Hepatocyte (in vitro differentiated cells): ENCODE measurements at regions not wholly inside any gene's neighbourhood (a gene's known extent, or its start where the extent isn't known, plus 50 kb on each side); places are given as distances from the start of the nearest gene placed in this dataset.

ENCODE experiments used
- DNase-seq: peaks from one replicate; pipeline ENCODE4 v3.0.0-alpha.2; 2016; ENCODE audit warnings: low spot score
- H2AFZ ChIP-seq: fragments of 200-600 bp; sonication (generic); 2 replicates; pipeline ENCODE4 v1.6.0; 2016; ENCODE audit warnings: antibody characterized with exemption, mild to moderate bottlenecking
- H3K27ac ChIP-seq: fragments of 200-600 bp; sonication (generic); 2 replicates; pipeline ENCODE4 v1.5.1; 2016; ENCODE audit warnings: mild to moderate bottlenecking
- H3K27me3 ChIP-seq: fragments of 200-600 bp; sonication (generic); 2 replicates; pipeline ENCODE4 v1.6.1; 2016
- H3K36me3 ChIP-seq: fragments of 200-600 bp; sonication (generic); replicated peaks from 2 replicates; pipeline ENCODE4 v1.5.1; 2016; ENCODE audit warnings: low read depth; ENCODE audit not compliant: insufficient read depth
- H3K4me1 ChIP-seq: fragments of 200-600 bp; sonication (generic); 2 replicates; pipeline ENCODE4 v1.5.1; 2016; ENCODE audit warnings: mild to moderate bottlenecking, moderate library complexity; ENCODE audit not compliant: insufficient read depth
- H3K4me2 ChIP-seq: fragments of 200-600 bp; sonication (generic); 2 replicates; pipeline ENCODE4 v1.6.0; 2016
- H3K4me3 ChIP-seq: fragments of 200-600 bp; sonication (generic); 2 replicates; pipeline ENCODE4 v1.5.1; 2016; ENCODE audit warnings: mild to moderate bottlenecking
- H3K79me2 ChIP-seq: fragments of 200-600 bp; sonication (generic); 2 replicates; pipeline ENCODE4 v1.6.0; 2017; ENCODE audit warnings: mild to moderate bottlenecking
- H3K9me2 ChIP-seq: fragments of 200-600 bp; sonication (generic); replicated peaks from 2 replicates; pipeline ENCODE4 v1.6.0; 2017; ENCODE audit warnings: mild to moderate bottlenecking; ENCODE audit not compliant: insufficient read depth
- H3K9me3 ChIP-seq: fragments of 200-600 bp; sonication (generic); 2 replicates; pipeline ENCODE4 v1.5.1; 2016; ENCODE audit warnings: low read depth, mild to moderate bottlenecking
- H4K20me1 ChIP-seq: fragments of 200-600 bp; sonication (generic); 2 replicates; pipeline ENCODE4 v1.6.0; 2016; ENCODE audit warnings: mild to moderate bottlenecking; ENCODE audit not compliant: insufficient read depth, poor library complexity, severe bottlenecking
- CTCF ChIP-seq: fragments of 200-600 bp; sonication (generic); IDR thresholded peaks from 2 replicates; pipeline ENCODE4 v1.5.1; 2016; ENCODE audit warnings: antibody characterized with exemption, mild to moderate bottlenecking; ENCODE audit not compliant: poor library complexity
- EZH2 ChIP-seq: fragments of 200-600 bp; sonication (generic); IDR thresholded peaks from 2 replicates; pipeline ENCODE4 v1.6.1; 2016; ENCODE audit warnings: antibody characterized with exemption, mild to moderate bottlenecking, borderline replicate concordance
- EZH2phosphoT487 ChIP-seq: fragments of 200-600 bp; sonication (generic); IDR thresholded peaks from one replicate; pipeline ENCODE4 v1.6.1; 2018; ENCODE audit warnings: antibody characterized with exemption, mild to moderate bottlenecking, low read depth, moderate library complexity; ENCODE audit not compliant: unreplicated experiment, severe bottlenecking
- WGBS: methylation state at CpG from one replicate; pipeline ENCODE4 v1.1.6; 2016; ENCODE audit warnings: low lambda C conversion rate; ENCODE audit errors: missing lambda C conversion rate; 5-methylcytosine and 5-hydroxymethylcytosine counted together

GRCh38 chrX:39214387-39215126 lies 413.3 kb downstream of the MID1IP1 start:
- H3K27ac ChIP-seq = no peak overlapping the region
- H3K4me2 ChIP-seq = no peak overlapping the region
- H2AFZ ChIP-seq = no peak overlapping the region
- no peaks in the 10 kb centered on the region for H3K4me1 ChIP-seq
- no peaks in the 10 kb centered on the region for H4K20me1 ChIP-seq
- H3K36me3 ChIP-seq = no peaks in the 10 kb centered on the region
- no peaks in the 10 kb centered on the region for H3K79me2 ChIP-seq
- no peaks in the 10 kb centered on the region for H3K9me3 ChIP-seq
- no peak overlapping the region for H3K4me3 ChIP-seq
- WGBS = 60% methylated on average over 4 of the region's 4 CpGs
- DNase-seq = no peak
- no peak for TF ChIP-seq CTCF
- TF ChIP-seq EZH2phosphoT487 = no peak
- no peak for TF ChIP-seq EZH2
- H3K9me2 ChIP-seq = no peaks in the 10 kb centered on the region
- H3K27me3 ChIP-seq = no peaks in the 10 kb centered on the region

GRCh38 chrX:39220952-39221351 lies 419.7 kb downstream of the MID1IP1 start:
- Histone ChIP-seq H4K20me1 (no peaks in the 10 kb centered on the region), H3K27ac (no peak overlapping the region), H2AFZ (no peak overlapping the region), H3K4me3 (no peak overlapping the region), H3K36me3 (no peaks in the 10 kb centered on the region), H3K9me2 (no peaks in the 10 kb centered on the region), H3K27me3 (no peaks in the 10 kb centered on the region), H3K9me3 (no peaks in the 10 kb centered on the region), H3K4me2 (no peak overlapping the region), H3K4me1 (no peaks in the 10 kb centered on the region), H3K79me2 (no peaks in the 10 kb centered on the region)
- DNase-seq = no peak
- no peak for TF ChIP-seq EZH2
- 82% methylated on average over 1 of the region's 1 CpG for WGBS

- TF ChIP-seq CTCF (no peak), EZH2phosphoT487 (no peak), EZH2 (no peak)
- WGBS = 68% methylated on average over 4 of the region's 4 CpGs
- H3K9me3 ChIP-seq = no peaks in the 10 kb centered on the region
These were observed 421.3 kb downstream of the MID1IP1 start for GRCh38 chrX:39222346-39223113.

GRCh38 chrX:39226251-39226650 lies 425.0 kb downstream of the MID1IP1 start:
- TF ChIP-seq EZH2phosphoT487 (no peak), EZH2 (no peak), CTCF (no peak)
- H3K36me3 ChIP-seq = no peaks in the 10 kb centered on the region
- no peaks in the 10 kb centered on the region for H3K4me1 ChIP-seq
- no peaks in the 10 kb centered on the region for H4K20me1 ChIP-seq
- no peaks in the 10 kb centered on the region for H3K27me3 ChIP-seq
- H3K27ac ChIP-seq = no peak overlapping the region
- no peaks in the 10 kb centered on the region for H3K79me2 ChIP-seq
- 52% methylated on average over 6 of the region's 6 CpGs for WGBS
- H3K4me2 ChIP-seq = no peak overlapping the region
- H3K4me3 ChIP-seq = no peak overlapping the region
- no peak overlapping the region for H2AFZ ChIP-seq
- DNase-seq = no peak
- H3K9me2 ChIP-seq = no peaks in the 10 kb centered on the region
- H3K9me3 ChIP-seq = no peaks in the 10 kb centered on the region

More at GRCh38 chrX:39222346-39223113, 421.3 kb downstream of the MID1IP1 start:
- Histone ChIP-seq H3K4me3 (no peak overlapping the region), H3K4me2 (no peak overlapping the region), H3K27ac (no peak overlapping the region), H3K27me3 (no peaks in the 10 kb centered on the region), H3K9me2 (no peaks in the 10 kb centered on the region), H2AFZ (no peak overlapping the region), H3K79me2 (no peaks in the 10 kb centered on the region), H4K20me1 (no peaks in the 10 kb centered on the region), H3K36me3 (no peaks in the 10 kb centered on the region), H3K4me1 (no peaks in the 10 kb centered on the region)
- DNase-seq = no peak
